Esophagus muscularis mucosa (tissue), 4 donors: ENCODE measurements at regions not wholly inside any gene's neighbourhood (a gene's known extent, or its start where the extent isn't known, plus 50 kb on each side); places are given as distances from the start of the nearest gene placed in this dataset.

Experiments
- DNase-seq: peaks from one replicate; pipeline ENCODE4 v3.0.0-alpha.2; 2017; ENCODE audit errors: extremely low spot score
- H3K27ac ChIP-seq, 4 donors: fragments of 200-600 bp; sonication (generic); replicated peaks in 1 of 4; 1 replicate in 3 of 4; 2 replicates in 1 of 4; pipeline ENCODE4 v1.5.1; 2016 to 2019; ENCODE audit warnings: mild to moderate bottlenecking in 1 of 4
- H3K27me3 ChIP-seq, 4 donors: fragments of 200-600 bp; sonication (generic); one replicate each; pipeline versions ENCODE4 v1.5.1 to v1.6.0; 2016 to 2019
- H3K36me3 ChIP-seq, 4 donors: fragments of 200-600 bp; sonication (generic); one replicate each; pipeline ENCODE4 v1.5.1; 2016 to 2019
- H3K4me1 ChIP-seq, 4 donors: fragments of 200-600 bp; sonication (generic); one replicate each; pipeline ENCODE4 v1.5.1; 2016 to 2019
- H3K4me3 ChIP-seq, 4 donors: fragments of 200-600 bp; sonication (generic); 1 replicate in 2 of 4; 2 replicates in 2 of 4; pipeline ENCODE4 v1.5.1; 2016 to 2019; ENCODE audit warnings: mild to moderate bottlenecking in 4 of 4, moderate library complexity in 1 of 4
- H3K9me3 ChIP-seq, 4 donors: fragments of 200-600 bp; sonication (generic); 1 replicate in 3 of 4; 2 replicates in 1 of 4; pipeline ENCODE4 v1.5.1; 2016 to 2019
- CTCF ChIP-seq, 3 experiments: fragments of 200-600 bp in 2 of 3; fragments of 450-650 bp in 1 of 3; sonication (generic) in 2 of 3; IDR thresholded peaks; one replicate each; pipeline ENCODE4 v1.5.1; 2017 to 2019; ENCODE audit warnings: antibody characterized with exemption in 3 of 3, mild to moderate bottlenecking in 2 of 3, moderate library complexity in 1 of 3
- EP300 ChIP-seq: sonication (generic); formaldehyde crosslinking; IDR thresholded peaks from one replicate; pipeline ENCODE4 v1.6.1; 2017; ENCODE audit warnings: antibody characterized with exemption
- POLR2A ChIP-seq: fragments of 450-650 bp; IDR thresholded peaks from one replicate; pipeline ENCODE4 v1.6.1; 2017; ENCODE audit warnings: antibody characterized with exemption, moderate library complexity, mild to moderate bottlenecking, low read depth
- POLR2AphosphoS5 ChIP-seq, 2 donors: sonication (generic); formaldehyde crosslinking; IDR thresholded peaks; one replicate each; pipeline ENCODE4 v1.6.1; 2017; ENCODE audit warnings: antibody characterized with exemption in 2 of 2
- WGBS: methylation state at CpG from one replicate; pipeline ENCODE4 v1.1.5; 2018; 5-methylcytosine and 5-hydroxymethylcytosine counted together
- intact Hi-C: fragments of 100-400 bp; cut with DNase I; formaldehyde crosslinking; loops from one replicate; pipeline ENCODE4 v1.15.1; 2023

- Histone ChIP-seq H3K36me3 (no peaks in the 10 kb centered on the region), H3K4me3 (no peak overlapping the region), H3K27me3 (peaks cover 0 to 23% (median 0%) of the 10 kb centered on the region in 4 donors), H3K4me1 (no peaks in the 10 kb centered on the region), H3K9me3 (peaks cover 0 to 12% (median 3%) of the 10 kb centered on the region in 4 donors), H3K27ac (no peak overlapping the region)
- 60% methylated on average over 3 of the region's 3 CpGs for WGBS
- no peak for DNase-seq
- intact Hi-C loops: no loop called here
- TF ChIP-seq EP300 (no peak), POLR2AphosphoS5 (IDR thresholded peaks at IDR 0.05) (no peak), POLR2A (no peak), CTCF (IDR thresholded peaks at IDR 0.05) (no peak)
Observed at GRCh38 chr22:48288376-48288940, 1526.0 kb downstream of the TBC1D22A start.

GRCh38 chr22:48287031-48287430 is 1524.6 kb downstream of the TBC1D22A start:
- 44% methylated on average over 5 of the region's 5 CpGs for WGBS
- intact Hi-C loops: no loop called here
- Histone ChIP-seq H3K36me3 (no peaks in the 10 kb centered on the region), H3K9me3 (peaks cover 0 to 14% (median 3%) of the 10 kb centered on the region in 4 donors), H3K4me3 (no peak overlapping the region), H3K27ac (no peak overlapping the region), H3K4me1 (no peaks in the 10 kb centered on the region), H3K27me3 (peaks cover 0 to 28% (median 0%) of the 10 kb centered on the region in 4 donors)
- no peak for DNase-seq
- no peak for TF ChIP-seq POLR2AphosphoS5 (IDR thresholded peaks at IDR 0.05)
- no peak for TF ChIP-seq CTCF (IDR thresholded peaks at IDR 0.05)
- no peak for TF ChIP-seq POLR2A
- TF ChIP-seq EP300: no peak

GRCh38 chr22:48284671-48285070 is 1522.2 kb downstream of the TBC1D22A start:
- Histone ChIP-seq H3K27ac (no peak overlapping the region), H3K36me3 (no peaks in the 10 kb centered on the region), H3K4me1 (no peaks in the 10 kb centered on the region), H3K27me3 (peaks cover 0 to 26% (median 0%) of the 10 kb centered on the region in 4 donors), H3K4me3 (no peak overlapping the region), H3K9me3 (peaks cover 0 to 14% (median 3%) of the 10 kb centered on the region in 4 donors)
- TF ChIP-seq EP300: no peak
- no peak for TF ChIP-seq CTCF (IDR thresholded peaks at IDR 0.05)
- TF ChIP-seq POLR2A: no peak
- TF ChIP-seq POLR2AphosphoS5 (IDR thresholded peaks at IDR 0.05): no peak
- WGBS: 85% methylated on average over 4 of the region's 4 CpGs
- DNase-seq: no peak
- intact Hi-C loops: no loop called here

GRCh38 chr22:48282804-48283203 is 1520.4 kb downstream of the TBC1D22A start:
- H3K27me3 ChIP-seq: peaks cover 0 to 38% (median 0%) of the 10 kb centered on the region in 4 donors
- no peak for DNase-seq
- no peaks in the 10 kb centered on the region for H3K4me1 ChIP-seq
- 94% methylated on average over 2 of the region's 2 CpGs for WGBS
- H3K36me3 ChIP-seq: no peaks in the 10 kb centered on the region
- no peak overlapping the region for H3K27ac ChIP-seq
- TF ChIP-seq EP300: no peak
- no peak for TF ChIP-seq CTCF (IDR thresholded peaks at IDR 0.05)
- TF ChIP-seq POLR2AphosphoS5 (IDR thresholded peaks at IDR 0.05): no peak
- peaks cover 0 to 14% (median 3%) of the 10 kb centered on the region in 4 donors for H3K9me3 ChIP-seq
- H3K4me3 ChIP-seq: no peak overlapping the region
- intact Hi-C loops: no loop called here

GRCh38 chr22:48279461-48279756 is 1517.0 kb downstream of the TBC1D22A start:
- TF ChIP-seq CTCF (IDR thresholded peaks at IDR 0.05) (no peak), EP300 (no peak), POLR2AphosphoS5 (IDR thresholded peaks at IDR 0.05) (no peak), POLR2A (no peak)
- Histone ChIP-seq H3K27ac (no peak overlapping the region), H3K36me3 (no peaks in the 10 kb centered on the region), H3K4me1 (no peaks in the 10 kb centered on the region), H3K27me3 (peaks cover 0 to 58% (median 2%) of the 10 kb centered on the region in 4 donors), H3K4me3 (no peak overlapping the region), H3K9me3 (peaks cover 0 to 11% (median 3%) of the 10 kb centered on the region in 4 donors)
- WGBS: 74% methylated on average over 3 of the region's 6 CpGs
- intact Hi-C loops: no loop called here
- no peak for DNase-seq
